Stimulated activated CD4-positive, alpha-beta T cell treated with anti-CD3 and anti-CD28 coated beads, Interleukin-1b, Interleukin-23, amount 100 ng/mL, for 48 hours (primary cell): ENCODE measurements at regions not wholly inside any gene's neighbourhood (a gene's known extent, or its start where the extent isn't known, plus 50 kb on each side); places are given as distances from the start of the nearest gene placed in this dataset.
"Not testable (repeated sequence)": the region's sequence is repeated elsewhere in the genome, so short reads cannot be mapped to it uniquely, and the experiment has no call there.

Source experiments
- DNase-seq: peaks from one replicate; pipeline ENCODE4 v3.0.0-alpha.2; 2020

DNA sequence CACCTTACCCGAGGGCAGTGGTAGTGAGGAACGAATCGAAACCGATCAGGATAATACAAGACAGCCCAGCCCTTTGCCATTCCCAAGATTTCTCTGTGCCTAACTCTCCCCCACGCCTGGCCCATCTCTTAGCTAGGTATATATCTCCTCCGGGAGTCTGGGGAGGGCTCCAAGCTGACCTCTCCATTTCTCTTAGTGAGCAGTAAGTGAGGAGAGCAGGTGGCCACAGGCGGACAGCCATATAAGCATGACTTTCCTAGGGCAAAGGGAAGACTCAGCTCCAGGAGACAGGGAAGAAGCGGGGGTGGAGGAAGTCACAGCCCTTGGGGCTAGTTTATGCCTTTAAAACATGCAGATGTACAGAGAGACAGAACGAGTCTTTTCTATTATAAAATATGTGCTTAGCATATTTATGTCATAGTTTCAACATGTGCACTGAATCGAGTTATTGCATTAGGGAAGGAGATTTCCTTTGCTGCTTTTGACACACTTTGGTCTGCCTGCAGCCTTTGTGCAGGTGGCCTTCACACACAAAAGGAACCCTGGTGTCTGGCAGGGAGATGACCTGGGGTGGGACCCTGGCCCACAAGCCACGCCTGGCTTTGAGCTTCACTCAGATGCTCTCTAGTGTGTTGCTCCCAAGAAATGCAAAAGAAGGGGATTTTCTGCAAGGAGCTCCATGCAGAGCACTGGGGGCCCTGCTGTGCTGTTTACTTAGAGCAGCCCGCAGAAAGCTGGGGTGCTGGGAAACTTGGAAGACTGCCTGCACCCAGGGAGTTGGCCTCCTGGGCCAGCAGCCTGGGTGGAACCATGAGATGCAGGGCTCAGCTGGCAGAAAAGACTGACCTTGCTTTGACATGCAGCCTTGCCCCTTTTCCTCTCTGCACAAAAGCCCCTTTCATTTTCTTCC lies 613.3 kb downstream of the BCOR start:
- DNase-seq = no peak

- no peak for DNase-seq
These were observed 610.4 kb downstream of the BCOR start for GRCh38 chrX:39487166-39487968.

GRCh38 chrX:39487969-39488330 lies 609.8 kb downstream of the BCOR start:
- no peak for DNase-seq

DNA sequence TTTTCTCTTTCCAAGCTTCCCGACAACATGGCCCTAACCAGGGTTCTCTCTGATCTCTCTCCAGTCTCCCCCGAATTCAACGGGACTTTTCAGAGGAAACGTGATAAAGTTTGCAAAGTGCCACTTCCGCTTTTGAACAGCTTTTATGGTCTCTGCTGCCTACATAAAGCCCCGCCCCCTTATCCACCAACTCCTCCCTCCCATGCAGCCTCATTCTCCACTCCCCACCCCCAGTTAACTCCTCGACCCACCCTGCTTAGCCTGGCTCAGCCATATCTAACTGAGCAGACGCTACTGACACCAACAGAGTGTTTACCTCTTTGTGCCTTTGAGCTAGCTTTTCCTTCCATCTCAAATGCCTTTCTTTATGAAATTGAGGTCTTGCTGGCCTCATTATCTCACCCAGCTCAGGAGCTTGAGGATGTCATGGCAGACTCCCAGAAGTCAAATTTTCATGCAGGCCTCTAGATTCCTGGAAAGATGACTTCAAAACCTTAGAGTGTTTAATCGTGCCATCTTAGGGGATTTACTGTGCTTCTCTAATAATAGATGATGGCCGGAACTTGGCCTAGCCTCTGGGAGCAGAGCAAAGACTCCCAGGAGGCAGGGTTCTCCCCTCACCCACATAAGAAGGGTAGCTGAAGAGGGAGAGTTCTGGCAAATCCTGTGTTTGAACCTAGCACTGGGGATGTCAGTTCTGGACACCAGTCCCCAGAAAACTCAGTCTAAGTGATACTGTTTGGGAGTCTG lies 606.0 kb downstream of the BCOR start:
- DNase-seq = peak; percentile 48

DNA sequence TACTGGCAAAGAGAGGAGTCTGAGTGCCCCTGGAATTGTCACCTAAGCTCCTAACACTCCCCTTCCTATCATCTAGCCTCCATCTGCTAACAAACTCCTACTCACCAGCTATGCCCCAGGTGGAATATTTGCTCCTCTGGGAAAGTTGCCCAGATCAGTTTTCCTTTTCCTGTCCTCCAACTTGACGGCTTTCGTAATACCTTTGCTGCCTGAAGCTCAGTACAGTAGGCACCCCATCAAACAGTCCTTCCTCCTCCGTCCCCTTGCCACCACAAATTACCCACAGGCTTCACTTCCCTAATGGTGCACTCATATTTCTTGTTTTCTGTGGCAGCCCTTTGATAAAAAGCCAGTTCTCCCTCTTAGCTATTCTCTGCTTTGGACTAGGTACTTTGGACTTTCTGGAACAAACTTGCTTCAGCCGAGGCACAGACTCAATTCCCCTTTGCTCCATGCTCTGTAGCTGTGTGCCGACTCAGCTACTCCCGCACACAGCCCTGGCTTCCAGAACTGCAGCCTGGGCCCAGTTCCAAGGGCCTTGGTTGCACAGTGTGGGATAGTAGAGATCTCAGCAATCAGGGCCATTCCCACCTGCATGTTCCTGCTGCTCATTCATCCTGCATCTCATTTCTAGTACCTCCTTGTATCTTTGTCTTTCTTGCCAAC lies 605.1 kb downstream of the BCOR start:
- DNase-seq = no peak

DNA sequence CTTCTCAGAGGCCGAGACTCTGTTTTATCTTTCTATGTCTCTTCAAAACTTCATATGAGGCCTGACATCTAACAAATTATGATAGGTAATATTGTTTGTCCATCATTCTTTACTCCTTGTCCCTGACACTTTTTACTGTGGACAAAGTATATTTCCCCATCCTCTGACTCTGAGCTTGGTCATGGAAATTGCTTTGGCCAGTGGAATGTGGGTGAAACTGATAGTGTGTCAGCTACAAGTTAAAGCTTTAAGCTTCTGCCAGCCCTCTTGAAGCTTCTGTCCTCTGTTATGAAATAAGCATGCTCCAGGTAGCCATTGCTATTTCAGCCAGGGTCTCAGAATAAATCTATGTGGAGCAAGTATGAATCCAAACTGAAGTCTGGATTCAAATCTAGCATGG lies 604.6 kb downstream of the BCOR start:
- DNase-seq = no peak

DNA sequence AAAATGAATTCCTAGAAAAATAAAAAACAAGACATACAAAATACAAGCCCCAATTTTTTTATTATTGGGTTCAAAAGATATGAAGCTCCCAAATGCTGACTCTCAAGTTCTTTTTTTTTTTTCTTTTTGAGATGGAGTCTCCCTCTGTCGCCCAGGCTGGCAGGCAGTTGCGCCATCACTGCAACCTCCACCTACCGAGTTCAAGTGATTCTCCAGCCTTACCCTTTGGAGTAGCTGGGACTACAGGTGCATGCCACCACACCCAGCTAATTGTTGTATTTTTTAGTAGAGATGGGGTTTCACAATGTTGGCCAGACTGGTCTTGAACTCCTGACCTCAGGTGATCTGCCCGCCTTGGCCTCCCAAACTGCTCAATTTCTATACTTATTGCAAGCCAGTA lies 600.6 kb downstream of the BCOR start:
- DNase-seq = not testable (repeated sequence)

DNA sequence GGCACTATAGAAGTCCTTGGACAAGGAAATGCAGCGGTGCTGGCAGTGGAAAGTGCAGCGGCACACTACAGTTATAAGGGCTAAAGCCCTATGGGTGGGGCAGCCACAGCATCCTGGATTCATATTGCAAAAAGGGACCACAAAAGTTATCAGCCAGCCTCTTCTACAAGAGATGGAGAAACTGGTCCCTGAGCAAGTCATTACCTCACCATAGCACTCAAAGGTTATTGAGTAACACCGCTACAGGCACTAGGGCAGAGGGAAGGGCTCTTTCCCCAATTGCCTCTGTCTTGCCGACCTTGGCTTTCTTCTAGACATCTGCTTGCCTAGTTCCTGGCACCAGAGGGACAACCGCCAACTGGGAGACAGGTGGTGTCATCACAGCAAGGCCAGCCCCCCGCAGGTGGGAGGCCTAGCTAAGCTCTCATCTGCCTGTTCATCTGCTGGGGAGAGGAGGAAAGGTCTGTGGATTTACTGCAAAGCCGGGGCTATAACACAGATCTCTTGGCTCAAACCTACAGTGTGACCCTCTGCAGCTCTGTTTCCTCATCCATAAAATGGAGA lies 600.0 kb downstream of the BCOR start:
- no peak for DNase-seq

DNA sequence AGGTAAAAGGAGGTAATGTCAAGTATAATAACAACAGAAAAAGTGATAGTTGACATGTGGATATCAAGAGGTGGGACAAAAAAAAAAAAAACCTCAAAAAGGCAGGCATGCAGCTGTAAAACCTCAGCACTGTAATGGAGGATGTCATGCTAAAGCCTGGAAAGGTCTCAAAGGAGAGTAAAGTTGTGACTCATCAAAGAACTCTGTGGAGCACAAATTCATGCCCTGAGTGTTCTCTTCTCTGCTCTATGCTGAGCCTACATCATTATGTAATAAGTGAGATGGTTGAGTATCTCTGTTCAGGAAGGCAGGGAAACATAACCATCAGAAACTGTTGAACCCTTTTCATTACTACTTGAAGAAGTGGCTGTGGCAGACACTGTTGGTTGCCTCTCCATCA lies 597.8 kb downstream of the BCOR start:
- DNase-seq = no peak

- no peak for DNase-seq
These were observed 595.9 kb downstream of the BCOR start for GRCh38 chrX:39501822-39502221.

GRCh38 chrX:39502486-39502885 lies 595.3 kb downstream of the BCOR start:
- DNase-seq = no peak

DNA sequence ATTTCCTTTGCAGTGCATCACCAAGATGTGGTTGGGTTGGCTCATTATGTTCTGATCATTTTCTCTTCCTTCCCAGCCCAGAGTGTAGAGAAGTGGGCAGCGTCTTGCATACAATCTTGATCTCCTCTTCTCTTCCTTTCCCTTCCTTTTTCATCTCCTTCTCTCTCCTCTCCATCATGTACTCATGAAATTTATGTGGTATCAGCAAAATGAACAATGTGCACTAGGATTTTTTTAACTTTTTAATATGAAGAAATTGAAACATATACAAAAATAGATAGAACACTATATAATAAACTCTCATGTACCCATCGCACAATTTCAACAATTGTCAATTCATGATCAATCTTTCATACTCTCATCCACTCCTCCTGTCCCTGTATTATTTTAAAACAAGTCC lies 593.5 kb downstream of the BCOR start:
- no peak for DNase-seq

- no peak for DNase-seq
These were observed 592.9 kb downstream of the BCOR start for GRCh38 chrX:39504850-39505259.

GRCh38 chrX:39506131-39506530 lies 591.6 kb downstream of the BCOR start:
- DNase-seq = no peak

DNA sequence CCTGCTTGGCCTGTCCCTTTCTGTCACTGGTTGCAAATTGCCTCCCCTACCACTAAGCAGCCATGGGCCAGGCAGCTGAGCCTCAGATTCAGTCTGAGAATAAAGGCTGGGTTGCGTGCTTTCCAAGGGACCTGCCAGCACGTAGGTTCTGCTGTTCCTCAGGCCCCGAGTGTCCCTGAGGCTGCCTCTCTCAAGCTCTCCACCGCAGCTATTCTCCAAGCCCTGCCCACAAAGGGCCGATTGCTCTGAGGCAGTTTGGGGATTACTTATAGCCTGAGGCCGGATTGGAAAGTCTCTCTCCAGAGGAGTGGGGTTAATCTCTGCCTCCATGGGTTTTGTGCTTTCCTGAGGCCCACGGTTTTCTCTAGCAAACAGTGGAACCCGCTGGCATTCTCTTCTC lies 590.7 kb downstream of the BCOR start:
- no peak for DNase-seq

DNA sequence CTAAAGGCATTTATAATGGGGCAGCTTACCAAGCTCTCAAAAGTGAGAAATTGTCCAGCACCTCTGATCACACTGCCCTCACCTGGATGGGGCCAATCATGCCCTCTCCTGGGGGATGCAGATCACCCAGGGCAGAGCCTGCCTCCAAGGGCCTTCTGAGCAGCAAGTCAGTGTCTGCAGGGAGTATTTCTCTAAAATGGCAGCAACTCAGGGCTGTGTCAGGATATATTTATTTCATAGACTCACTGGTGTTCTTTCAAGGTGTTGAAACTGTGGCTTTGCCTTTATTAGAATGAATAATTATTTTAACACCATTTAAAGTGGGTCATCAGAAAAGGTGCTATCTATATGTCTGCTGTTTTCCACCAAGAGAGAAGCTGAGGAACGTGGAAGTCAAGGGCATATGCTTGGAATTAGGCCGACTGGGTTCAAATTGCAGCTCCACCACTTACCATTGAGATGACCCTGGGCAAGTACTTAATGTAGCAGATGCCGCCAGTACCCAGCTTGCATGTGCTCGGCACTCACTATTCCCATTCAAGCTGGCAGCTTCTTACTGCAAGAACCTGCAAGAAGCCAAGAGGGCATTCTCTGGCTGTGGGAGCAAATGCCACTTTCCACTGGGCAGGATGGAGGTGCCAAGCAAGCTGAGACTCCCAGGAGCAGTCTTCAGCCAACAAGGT lies 590.0 kb downstream of the BCOR start:
- DNase-seq = no peak

GRCh38 chrX:39508300-39508692 lies 589.5 kb downstream of the BCOR start:
- DNase-seq = no peak

GRCh38 chrX:39509157-39509556 lies 588.6 kb downstream of the BCOR start:
- no peak for DNase-seq

DNA sequence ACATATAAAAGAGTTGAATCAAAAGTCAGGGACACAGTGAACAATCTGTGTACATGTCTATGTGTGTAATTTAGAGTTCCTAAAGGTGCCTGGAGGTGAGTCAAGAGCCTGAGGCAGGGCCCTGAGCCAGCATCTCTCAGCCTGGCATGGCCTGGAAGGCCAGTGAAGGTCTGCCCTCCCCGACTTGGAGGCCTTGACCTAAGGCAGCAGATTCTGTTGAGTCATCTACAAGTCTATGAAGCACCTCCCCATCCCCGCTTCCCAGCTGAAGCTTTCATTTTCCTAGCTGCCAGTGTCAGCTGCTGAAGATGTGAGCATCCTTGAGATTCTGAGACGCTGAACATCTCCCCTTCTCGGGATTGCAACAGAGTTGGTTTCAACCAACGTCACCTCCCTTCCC lies 583.9 kb downstream of the BCOR start:
- no peak for DNase-seq

DNA sequence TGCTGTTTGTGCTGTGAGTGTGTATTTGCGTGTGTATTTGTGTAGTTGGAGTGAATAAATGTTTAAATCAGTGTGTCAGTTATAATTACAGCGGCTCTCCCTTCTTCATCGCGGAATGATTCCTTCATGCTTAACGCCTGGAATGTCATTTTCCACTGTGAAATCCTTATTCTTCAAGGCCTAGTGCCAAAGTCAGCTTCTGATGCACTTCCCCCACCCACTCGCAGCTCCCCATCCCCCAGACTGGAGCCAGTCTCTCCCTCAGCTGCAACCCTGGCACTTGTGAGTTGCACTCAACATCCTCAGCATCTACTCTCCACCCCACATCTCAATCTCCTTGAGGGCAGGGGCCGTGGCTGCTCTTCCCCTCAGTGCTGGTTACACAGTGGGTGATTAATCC lies 583.0 kb downstream of the BCOR start:
- DNase-seq = no peak

- no peak for DNase-seq
These were observed 581.3 kb downstream of the BCOR start for GRCh38 chrX:39516427-39516841.

DNA sequence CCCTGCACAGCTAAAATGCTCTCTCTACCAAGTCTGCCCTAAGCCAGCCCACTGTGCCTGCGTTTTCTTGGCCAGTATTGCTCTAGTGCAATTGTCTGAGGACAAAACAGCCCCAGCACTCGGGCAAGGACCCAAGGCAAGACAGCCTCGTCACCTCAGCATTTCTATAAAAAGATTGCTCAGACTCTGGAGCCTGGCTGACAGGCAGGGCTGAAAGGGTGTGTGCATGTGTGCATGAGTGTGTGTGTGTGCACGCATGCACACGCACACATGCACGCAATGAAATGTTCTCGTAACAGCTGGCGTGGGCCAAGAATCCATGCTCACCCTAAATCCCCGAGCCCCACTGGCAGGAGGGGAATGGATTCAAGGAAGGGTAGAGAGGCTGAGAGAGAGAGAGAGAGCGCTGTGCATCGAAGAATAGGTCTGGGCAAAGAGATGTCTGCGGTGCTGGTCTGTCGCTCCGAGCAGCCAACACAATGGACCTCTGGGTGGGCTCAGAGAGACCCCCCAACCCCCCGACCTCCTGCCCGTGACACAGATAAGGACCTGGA lies 579.2 kb downstream of the BCOR start:
- DNase-seq = no peak
